AG04449 (cell line): ENCODE measurements at regions not wholly inside any gene's neighbourhood (a gene's known extent, or its start where the extent isn't known, plus 50 kb on each side); places are given as distances from the start of the nearest gene placed in this dataset.

Source experiments
- CTCF ChIA-PET: fragments of 350-600 bp; formaldehyde crosslinking; extraction: SDS; loops from one replicate; lab custom pipeline; 2021; ENCODE audit warnings: antibody characterized with exemption; lab: Yijun Ruan, JAX
- POLR2A ChIA-PET: fragments of 400-600, 350-600 bp; formaldehyde crosslinking; extraction: SDS; loops from one replicate; lab custom pipeline; 2020; ENCODE audit warnings: antibody characterized with exemption, inconsistent platforms; lab: Yijun Ruan, JAX
- DNase-seq: peaks from one replicate; pipeline ENCODE4 v3.0.0-alpha.2; 2010; ENCODE audit warnings: low read depth, low spot score
- H3K4me3 ChIP-seq: 2 replicates; pipeline ENCODE4 v1.5.1; 2011; ENCODE audit warnings: low read depth, mild to moderate bottlenecking, control low read depth, low read length
- CTCF ChIP-seq: IDR thresholded peaks from one replicate; pipeline ENCODE4 v1.5.1; 2011; ENCODE audit warnings: mild to moderate bottlenecking, moderate library complexity, low read length, control low read depth, inconsistent platforms; ENCODE audit not compliant: insufficient read depth; ENCODE audit errors: missing control alignments

GRCh38 chrX:111005166-111005565, 90.8 kb upstream of the PAK3 start:
- ChIA-PET CTCF (no interaction called here), POLR2A (no interaction called here)
- TF ChIP-seq CTCF, result no peak
- H3K4me3 ChIP-seq, result no peak overlapping the region
- no peak for DNase-seq

- no peak for DNase-seq
- no peak for TF ChIP-seq CTCF
- ChIA-PET CTCF (no interaction called here), POLR2A (no interaction called here)
- no peak overlapping the region for H3K4me3 ChIP-seq
Observed at GRCh38 chrX:111003118-111003517, 92.9 kb upstream of the PAK3 start.

GRCh38 chrX:110992611-110993010, 103.4 kb upstream of the PAK3 start:
- ChIA-PET CTCF (interaction anchor here (1.0 to 1.2 kb wide), 2 partner anchors 108 to 111 kb away, joined by 3 to 5 read pairs; no protein-coding TSS in a partner anchor), POLR2A (no interaction called here)
- no peak overlapping the region for H3K4me3 ChIP-seq

GRCh38 chrX:110989869-110990268, 106.1 kb upstream of the PAK3 start:
- TF ChIP-seq CTCF, result no peak
- no peak for DNase-seq
- ChIA-PET POLR2A (no interaction called here), CTCF (no interaction called here)
- H3K4me3 ChIP-seq, result no peak overlapping the region

More at GRCh38 chrX:110992611-110993010, 103.4 kb upstream of the PAK3 start:
- no peak for DNase-seq
- TF ChIP-seq CTCF, result peak; percentile 12

- DNase-seq, result no peak
- no peak for TF ChIP-seq CTCF
- no peak overlapping the region for H3K4me3 ChIP-seq
- ChIA-PET CTCF (no interaction called here), POLR2A (no interaction called here)
Observed at GRCh38 chrX:110989447-110989846, 106.5 kb upstream of the PAK3 start.

- no peak overlapping the region for H3K4me3 ChIP-seq
- peak; percentile 1 for TF ChIP-seq CTCF
- POLR2A ChIA-PET, result no interaction called here
- no peak for DNase-seq
- CTCF ChIA-PET, result interaction anchor here (0.6 to 1.2 kb wide), 3 partner anchors 113 to 249 kb away, joined by 3 read pairs; no protein-coding TSS in a partner anchor
Observed at GRCh38 chrX:110987292-110987691, 108.7 kb upstream of the PAK3 start.
